Activated naive CD4-positive, alpha-beta T cell treated with anti-CD3 and anti-CD28 coated beads for 36 hours (primary cell): ENCODE measurements at regions not wholly inside any gene's neighbourhood (a gene's known extent, or its start where the extent isn't known, plus 50 kb on each side); places are given as distances from the start of the nearest gene placed in this dataset.

ENCODE experiments used
- CTCF ChIA-PET: fragments of 350-600 bp; sonication (Branson Sonifier 250); formaldehyde crosslinking; loops from one replicate; lab custom pipeline; 2021; ENCODE audit warnings: antibody characterized with exemption; lab: Charles Lee
- DNase-seq: peaks from one replicate; pipeline ENCODE4 v3.0.0-alpha.2; 2020
- H3K27ac Mint-ChIP-seq: one replicate; pipeline ENCODE4 v1.8.0; 2021; ENCODE audit warnings: mild to moderate bottlenecking, mixed read lengths
- H3K27me3 Mint-ChIP-seq: one replicate; pipeline ENCODE4 v1.8.0; 2021; ENCODE audit warnings: low read depth, mixed read lengths
- H3K36me3 Mint-ChIP-seq: one replicate; pipeline ENCODE4 v1.8.0; 2021; ENCODE audit warnings: low read depth, mixed read lengths
- H3K4me1 Mint-ChIP-seq: one replicate; pipeline ENCODE4 v1.8.0; 2021; ENCODE audit warnings: low read depth, mixed read lengths
- H3K4me3 Mint-ChIP-seq: one replicate; pipeline ENCODE4 v1.8.0; 2021; ENCODE audit warnings: mild to moderate bottlenecking, moderate library complexity, mixed read lengths
- H3K9me3 Mint-ChIP-seq: one replicate; pipeline ENCODE4 v1.8.0; 2021; ENCODE audit warnings: mixed read lengths
- intact Hi-C: fragments of 100-400 bp; cut with micrococcal nuclease; formaldehyde crosslinking; loops from one replicate; pipeline ENCODE4 v1.15.1; 2023

DNA sequence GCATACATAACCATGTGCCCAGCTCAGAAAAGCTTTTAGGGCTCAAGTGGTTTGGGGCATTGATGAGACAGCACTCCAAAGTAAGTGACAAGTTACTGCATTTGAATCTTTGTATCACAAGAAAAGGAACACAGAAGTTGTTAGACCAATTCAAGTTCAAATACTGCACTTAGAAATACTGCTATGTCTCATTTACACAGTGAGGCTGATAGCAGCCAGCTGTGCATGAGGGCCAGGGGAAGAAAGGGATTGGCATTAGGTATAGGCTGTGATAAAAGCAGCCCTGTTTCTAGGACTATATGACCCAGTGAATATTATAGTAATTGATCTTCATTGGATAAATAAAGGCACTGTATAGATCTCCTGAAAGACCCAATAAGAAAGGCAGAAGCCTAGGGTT, 197.8 kb upstream of the SORCS1 start:
- no peaks in the 10 kb centered on the region for H3K27me3 Mint-ChIP-seq
- intact Hi-C loops = no loop called here
- DNase-seq = no peak
- CTCF ChIA-PET = no interaction called here
- no peaks in the 10 kb centered on the region for H3K4me1 Mint-ChIP-seq
- no peak overlapping the region for H3K4me3 Mint-ChIP-seq
- H3K9me3 Mint-ChIP-seq = peaks cover 10% of the 10 kb centered on the region
- H3K36me3 Mint-ChIP-seq = no peaks in the 10 kb centered on the region
- H3K27ac Mint-ChIP-seq = no peak overlapping the region

GRCh38 chr10:107357033-107357432, 192.5 kb upstream of the SORCS1 start:
- no peaks in the 10 kb centered on the region for H3K4me1 Mint-ChIP-seq
- no peaks in the 10 kb centered on the region for H3K27me3 Mint-ChIP-seq
- no peaks in the 10 kb centered on the region for H3K36me3 Mint-ChIP-seq
- no peak for DNase-seq
- CTCF ChIA-PET = no interaction called here
- H3K4me3 Mint-ChIP-seq = no peak overlapping the region
- H3K27ac Mint-ChIP-seq = no peak overlapping the region
- intact Hi-C loops = no loop called here
- H3K9me3 Mint-ChIP-seq = peaks cover 7% of the 10 kb centered on the region

DNA sequence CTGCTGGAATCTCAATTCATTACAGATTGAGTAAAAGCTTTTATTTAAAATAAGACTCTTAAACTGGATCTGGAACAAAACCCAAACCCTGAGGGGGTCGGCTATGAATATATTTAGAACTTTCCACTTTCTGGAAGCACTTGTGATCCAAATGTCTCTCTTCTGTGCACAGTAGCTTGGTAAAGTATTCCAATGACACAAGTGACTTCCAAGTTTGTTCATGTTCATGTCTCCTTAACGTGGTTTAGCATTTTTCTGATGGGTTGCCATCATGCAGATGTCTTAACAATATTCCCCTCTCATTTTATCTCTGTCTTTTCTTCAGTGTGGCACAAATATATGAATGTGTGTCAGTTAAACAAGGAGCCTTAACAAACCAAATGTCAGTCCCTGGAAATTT, 191.9 kb upstream of the SORCS1 start:
- H3K9me3 Mint-ChIP-seq = peaks cover 7% of the 10 kb centered on the region
- DNase-seq = no peak
- no peaks in the 10 kb centered on the region for H3K4me1 Mint-ChIP-seq
- no peak overlapping the region for H3K4me3 Mint-ChIP-seq
- no peaks in the 10 kb centered on the region for H3K36me3 Mint-ChIP-seq
- H3K27ac Mint-ChIP-seq = no peak overlapping the region
- intact Hi-C loops = no loop called here
- H3K27me3 Mint-ChIP-seq = no peaks in the 10 kb centered on the region
- CTCF ChIA-PET = no interaction called here

- no peak for DNase-seq
- Mint-ChIP-seq H3K27ac (no peak overlapping the region), H3K36me3 (no peaks in the 10 kb centered on the region), H3K4me1 (no peaks in the 10 kb centered on the region), H3K27me3 (no peaks in the 10 kb centered on the region), H3K4me3 (no peak overlapping the region), H3K9me3 (peaks cover 6% of the 10 kb centered on the region)
- intact Hi-C loops = no loop called here
- CTCF ChIA-PET = no interaction called here
These were observed 178.2 kb upstream of the SORCS1 start for GRCh38 chr10:107342711-107343110.

GRCh38 chr10:107341281-107341680, 176.8 kb upstream of the SORCS1 start:
- CTCF ChIA-PET = no interaction called here
- peaks cover 6% of the 10 kb centered on the region for H3K9me3 Mint-ChIP-seq
- H3K4me1 Mint-ChIP-seq = no peaks in the 10 kb centered on the region
- H3K27me3 Mint-ChIP-seq = no peaks in the 10 kb centered on the region
- intact Hi-C loops = no loop called here
- no peak overlapping the region for H3K4me3 Mint-ChIP-seq
- H3K27ac Mint-ChIP-seq = no peak overlapping the region
- no peak for DNase-seq
- H3K36me3 Mint-ChIP-seq = no peaks in the 10 kb centered on the region

GRCh38 chr10:107340326-107340725, 175.8 kb upstream of the SORCS1 start:
- DNase-seq = no peak
- CTCF ChIA-PET = no interaction called here
- H3K4me1 Mint-ChIP-seq = no peaks in the 10 kb centered on the region
- no peak overlapping the region for H3K27ac Mint-ChIP-seq
- intact Hi-C loops = no loop called here
- H3K27me3 Mint-ChIP-seq = no peaks in the 10 kb centered on the region
- H3K36me3 Mint-ChIP-seq = no peaks in the 10 kb centered on the region
- no peak overlapping the region for H3K4me3 Mint-ChIP-seq
- peaks cover 8% of the 10 kb centered on the region for H3K9me3 Mint-ChIP-seq

DNA sequence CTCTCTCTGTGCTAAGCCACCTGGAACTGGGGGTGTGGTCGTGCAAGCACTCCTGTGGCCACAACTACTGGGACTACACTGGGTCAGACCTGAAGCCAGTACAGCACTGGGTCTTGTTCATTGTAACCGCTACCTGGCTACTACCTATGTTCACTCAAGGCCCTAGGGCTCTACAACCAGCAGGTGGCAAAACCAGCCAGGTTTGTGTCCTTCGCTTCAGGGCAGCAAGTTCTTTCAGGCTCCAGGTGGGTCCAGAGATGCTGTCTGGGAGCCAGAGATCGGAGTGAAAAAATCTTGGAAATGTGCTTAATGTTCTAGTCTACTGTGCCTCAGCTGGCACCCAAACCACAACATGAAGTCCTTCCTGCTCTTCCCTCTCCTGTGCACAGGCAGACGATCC, 171.6 kb upstream of the SORCS1 start:
- DNase-seq = no peak
- Mint-ChIP-seq H3K27me3 (no peaks in the 10 kb centered on the region), H3K27ac (no peak overlapping the region), H3K36me3 (no peaks in the 10 kb centered on the region), H3K9me3 (peaks cover 5% of the 10 kb centered on the region), H3K4me1 (no peaks in the 10 kb centered on the region), H3K4me3 (no peak overlapping the region)
- intact Hi-C loops = no loop called here
- CTCF ChIA-PET = no interaction called here

GRCh38 chr10:107317592-107317991, 153.1 kb upstream of the SORCS1 start:
- no peaks in the 10 kb centered on the region for H3K36me3 Mint-ChIP-seq
- no peak overlapping the region for H3K27ac Mint-ChIP-seq
- DNase-seq = no peak
- H3K4me1 Mint-ChIP-seq = no peaks in the 10 kb centered on the region
- H3K27me3 Mint-ChIP-seq = no peaks in the 10 kb centered on the region
- no peak overlapping the region for H3K4me3 Mint-ChIP-seq
- intact Hi-C loops = no loop called here
- CTCF ChIA-PET = no interaction called here
- no peaks in the 10 kb centered on the region for H3K9me3 Mint-ChIP-seq

GRCh38 chr10:107303203-107303602, 138.7 kb upstream of the SORCS1 start:
- H3K4me1 Mint-ChIP-seq = no peaks in the 10 kb centered on the region
- H3K27me3 Mint-ChIP-seq = no peaks in the 10 kb centered on the region
- no peak overlapping the region for H3K4me3 Mint-ChIP-seq
- DNase-seq = no peak
- intact Hi-C loops = no loop called here
- H3K9me3 Mint-ChIP-seq = peaks cover 6% of the 10 kb centered on the region
- H3K36me3 Mint-ChIP-seq = no peaks in the 10 kb centered on the region
- CTCF ChIA-PET = no interaction called here
- H3K27ac Mint-ChIP-seq = no peak overlapping the region

- no peaks in the 10 kb centered on the region for H3K36me3 Mint-ChIP-seq
- intact Hi-C loops = no loop called here
- DNase-seq = no peak
- H3K9me3 Mint-ChIP-seq = peaks cover 6% of the 10 kb centered on the region
- H3K4me3 Mint-ChIP-seq = no peak overlapping the region
- no peak overlapping the region for H3K27ac Mint-ChIP-seq
- CTCF ChIA-PET = no interaction called here
- H3K4me1 Mint-ChIP-seq = no peaks in the 10 kb centered on the region
- no peaks in the 10 kb centered on the region for H3K27me3 Mint-ChIP-seq
These were observed 135.1 kb upstream of the SORCS1 start for GRCh38 chr10:107299606-107300005.

DNA sequence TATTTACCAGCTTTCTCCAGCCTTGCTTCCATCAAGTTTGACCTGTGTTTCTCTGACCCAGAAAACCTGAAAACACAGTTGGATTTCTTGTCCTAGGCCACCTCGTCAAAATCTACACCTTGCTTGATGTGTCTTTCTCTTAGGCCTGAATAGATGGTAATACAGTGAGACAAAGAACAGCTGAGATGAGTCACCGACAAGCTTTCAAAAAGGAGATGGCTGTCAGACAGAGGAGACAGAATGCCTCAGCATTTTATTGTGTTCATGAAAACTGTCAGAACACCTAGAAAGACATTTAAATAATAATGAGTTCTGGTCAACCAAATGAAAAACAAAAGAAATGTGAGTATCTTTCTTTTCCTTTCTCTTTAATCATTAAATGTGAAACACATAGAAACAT, 119.7 kb upstream of the SORCS1 start:
- CTCF ChIA-PET = no interaction called here
- H3K4me3 Mint-ChIP-seq = no peak overlapping the region
- H3K9me3 Mint-ChIP-seq = peaks cover 15% of the 10 kb centered on the region
- H3K27ac Mint-ChIP-seq = no peak overlapping the region
- no peaks in the 10 kb centered on the region for H3K4me1 Mint-ChIP-seq
- DNase-seq = no peak
- H3K27me3 Mint-ChIP-seq = no peaks in the 10 kb centered on the region
- no peaks in the 10 kb centered on the region for H3K36me3 Mint-ChIP-seq
- intact Hi-C loops = no loop called here

DNA sequence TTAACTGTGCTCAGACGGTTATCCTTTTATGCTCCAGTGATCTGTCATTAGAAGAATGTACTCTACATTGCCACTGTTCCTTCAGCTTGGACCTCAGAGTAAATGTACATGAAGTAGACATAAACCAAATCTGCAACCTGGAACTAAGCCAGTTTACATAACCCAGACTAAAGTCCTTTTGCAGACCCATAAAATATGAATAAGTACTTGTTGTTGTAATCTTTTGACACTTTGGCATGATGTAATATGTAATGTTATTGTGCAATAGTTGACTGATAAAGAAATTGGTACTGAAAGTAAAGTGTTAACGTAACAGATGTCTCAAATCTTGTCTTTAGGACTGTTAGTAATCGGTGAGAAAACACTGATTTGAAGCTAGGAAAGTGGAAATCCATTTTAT, 115.8 kb upstream of the SORCS1 start:
- no peak for DNase-seq
- no peak overlapping the region for H3K4me3 Mint-ChIP-seq
- CTCF ChIA-PET = no interaction called here

GRCh38 chr10:107277591-107277990, 113.1 kb upstream of the SORCS1 start:
- no peaks in the 10 kb centered on the region for H3K36me3 Mint-ChIP-seq
- no peak overlapping the region for H3K27ac Mint-ChIP-seq
- no peak for DNase-seq
- H3K27me3 Mint-ChIP-seq = no peaks in the 10 kb centered on the region
- H3K4me3 Mint-ChIP-seq = no peak overlapping the region
- H3K9me3 Mint-ChIP-seq = peaks cover 9% of the 10 kb centered on the region
- intact Hi-C loops = no loop called here
- CTCF ChIA-PET = no interaction called here
- no peaks in the 10 kb centered on the region for H3K4me1 Mint-ChIP-seq

More for the DNA sequence above, 115.8 kb upstream of the SORCS1 start:
- no peaks in the 10 kb centered on the region for H3K27me3 Mint-ChIP-seq
- H3K36me3 Mint-ChIP-seq = no peaks in the 10 kb centered on the region
- intact Hi-C loops = no loop called here
- H3K4me1 Mint-ChIP-seq = no peaks in the 10 kb centered on the region
- no peak overlapping the region for H3K27ac Mint-ChIP-seq
- H3K9me3 Mint-ChIP-seq = peaks cover 13% of the 10 kb centered on the region

DNA sequence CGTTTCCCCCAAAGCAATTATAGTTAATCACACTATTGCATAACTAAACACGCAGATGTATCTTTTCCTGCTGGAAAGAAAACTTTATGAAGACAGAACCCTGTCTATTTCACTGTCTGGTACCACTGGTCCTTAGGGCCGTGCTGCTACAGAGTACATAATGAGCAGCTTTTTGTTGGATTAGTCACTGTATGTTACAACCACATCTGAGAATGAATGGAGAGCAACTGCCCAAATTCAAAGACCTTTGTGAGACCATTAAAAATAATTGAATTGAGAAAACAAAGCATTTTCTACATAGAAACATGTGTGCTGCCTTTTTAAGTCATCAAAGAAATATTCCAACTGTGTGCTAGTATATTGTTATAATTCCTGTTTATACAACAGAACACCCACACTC, 111.3 kb upstream of the SORCS1 start:
- CTCF ChIA-PET = no interaction called here
- H3K9me3 Mint-ChIP-seq = peaks cover 4% of the 10 kb centered on the region
- H3K4me3 Mint-ChIP-seq = no peak overlapping the region
- H3K27me3 Mint-ChIP-seq = no peaks in the 10 kb centered on the region
- no peak overlapping the region for H3K27ac Mint-ChIP-seq
- H3K4me1 Mint-ChIP-seq = no peaks in the 10 kb centered on the region
- no peaks in the 10 kb centered on the region for H3K36me3 Mint-ChIP-seq
- DNase-seq = no peak
- intact Hi-C loops = no loop called here
